HL-60 (cell line): ENCODE measurements at regions not wholly inside any gene's neighbourhood (a gene's known extent, or its start where the extent isn't known, plus 50 kb on each side); places are given as distances from the start of the nearest gene placed in this dataset.

ENCODE experiments used
- DNase-seq, 2 experiments: peaks; one replicate each; pipeline ENCODE4 v3.0.0-alpha.2; 2010 to 2020; ENCODE audit warnings: low read depth in 1 of 2, low spot score in 1 of 2
- H3K27ac ChIP-seq: fragments of 250-450 bp; sonication (Bioruptor Pico); replicated peaks from 2 replicates; pipeline ENCODE4 v1.5.1; 2020; ENCODE audit warnings: mild to moderate bottlenecking, moderate library complexity
- H3K27me3 ChIP-seq: fragments of 250-450 bp; sonication (Bioruptor Pico); 2 replicates; pipeline ENCODE4 v1.5.1; 2021; ENCODE audit warnings: mild to moderate bottlenecking, moderate library complexity; ENCODE audit not compliant: insufficient read depth, poor library complexity, severe bottlenecking
- H3K4me3 ChIP-seq: replicated peaks from 2 replicates; pipeline ENCODE4 v1.5.1; 2011; ENCODE audit warnings: mild to moderate bottlenecking, control low read depth, low read length; ENCODE audit not compliant: insufficient read depth
- GABPA ChIP-seq: IDR thresholded peaks from 2 replicates; pipeline ENCODE4 v1.6.1; 2012; ENCODE audit warnings: low read depth
- POLR2AphosphoS5 ChIP-seq: IDR thresholded peaks from 2 replicates; pipeline ENCODE4 v1.6.1; 2012; ENCODE audit warnings: low read depth
- SPI1 ChIP-seq: IDR thresholded peaks from 2 replicates; pipeline ENCODE4 v1.6.1; 2012; ENCODE audit warnings: low read depth, mild to moderate bottlenecking, borderline replicate concordance
- TF ChIP-seq, protein P1 (sequence below): IDR thresholded peaks from 2 replicates; pipeline ENCODE4 v1.6.1; 2012; ENCODE audit warnings: low read depth; ENCODE audit not compliant: insufficient replicate concordance
- TF ChIP-seq, protein P2 (sequence below): IDR thresholded peaks from one replicate; pipeline ENCODE4 v1.5.1; 2011; ENCODE audit warnings: low read length, control low read depth, inconsistent platforms; ENCODE audit not compliant: insufficient read depth

DNA sequence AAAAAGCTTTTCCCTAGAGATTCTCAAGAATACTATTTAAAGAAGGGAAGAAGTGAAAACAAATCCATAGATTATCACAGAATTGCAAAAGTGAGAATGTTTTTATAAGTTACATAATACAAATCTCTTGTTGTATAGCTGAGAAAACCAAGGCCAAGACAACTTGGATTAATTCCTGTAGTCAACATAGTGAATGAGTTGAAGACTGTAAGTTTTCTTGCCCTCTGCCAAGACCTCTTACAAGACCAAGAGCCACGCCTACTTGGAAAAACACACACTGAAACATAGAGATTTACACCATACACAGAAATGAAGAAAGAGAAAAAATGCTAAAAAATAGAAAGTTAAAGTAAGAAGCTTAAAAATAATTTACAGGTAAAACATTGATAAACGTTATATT is 2024.0 kb downstream of the PCDH7 start:
- Histone ChIP-seq H3K27ac (no peak overlapping the region), H3K4me3 (no peak overlapping the region), H3K27me3 (no peaks in the 10 kb centered on the region)
- no peak for TF ChIP-seq GABPA
- TF ChIP-seq, protein P1, sequence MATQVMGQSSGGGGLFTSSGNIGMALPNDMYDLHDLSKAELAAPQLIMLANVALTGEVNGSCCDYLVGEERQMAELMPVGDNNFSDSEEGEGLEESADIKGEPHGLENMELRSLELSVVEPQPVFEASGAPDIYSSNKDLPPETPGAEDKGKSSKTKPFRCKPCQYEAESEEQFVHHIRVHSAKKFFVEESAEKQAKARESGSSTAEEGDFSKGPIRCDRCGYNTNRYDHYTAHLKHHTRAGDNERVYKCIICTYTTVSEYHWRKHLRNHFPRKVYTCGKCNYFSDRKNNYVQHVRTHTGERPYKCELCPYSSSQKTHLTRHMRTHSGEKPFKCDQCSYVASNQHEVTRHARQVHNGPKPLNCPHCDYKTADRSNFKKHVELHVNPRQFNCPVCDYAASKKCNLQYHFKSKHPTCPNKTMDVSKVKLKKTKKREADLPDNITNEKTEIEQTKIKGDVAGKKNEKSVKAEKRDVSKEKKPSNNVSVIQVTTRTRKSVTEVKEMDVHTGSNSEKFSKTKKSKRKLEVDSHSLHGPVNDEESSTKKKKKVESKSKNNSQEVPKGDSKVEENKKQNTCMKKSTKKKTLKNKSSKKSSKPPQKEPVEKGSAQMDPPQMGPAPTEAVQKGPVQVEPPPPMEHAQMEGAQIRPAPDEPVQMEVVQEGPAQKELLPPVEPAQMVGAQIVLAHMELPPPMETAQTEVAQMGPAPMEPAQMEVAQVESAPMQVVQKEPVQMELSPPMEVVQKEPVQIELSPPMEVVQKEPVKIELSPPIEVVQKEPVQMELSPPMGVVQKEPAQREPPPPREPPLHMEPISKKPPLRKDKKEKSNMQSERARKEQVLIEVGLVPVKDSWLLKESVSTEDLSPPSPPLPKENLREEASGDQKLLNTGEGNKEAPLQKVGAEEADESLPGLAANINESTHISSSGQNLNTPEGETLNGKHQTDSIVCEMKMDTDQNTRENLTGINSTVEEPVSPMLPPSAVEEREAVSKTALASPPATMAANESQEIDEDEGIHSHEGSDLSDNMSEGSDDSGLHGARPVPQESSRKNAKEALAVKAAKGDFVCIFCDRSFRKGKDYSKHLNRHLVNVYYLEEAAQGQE = no peak
- TF ChIP-seq, protein P2, sequence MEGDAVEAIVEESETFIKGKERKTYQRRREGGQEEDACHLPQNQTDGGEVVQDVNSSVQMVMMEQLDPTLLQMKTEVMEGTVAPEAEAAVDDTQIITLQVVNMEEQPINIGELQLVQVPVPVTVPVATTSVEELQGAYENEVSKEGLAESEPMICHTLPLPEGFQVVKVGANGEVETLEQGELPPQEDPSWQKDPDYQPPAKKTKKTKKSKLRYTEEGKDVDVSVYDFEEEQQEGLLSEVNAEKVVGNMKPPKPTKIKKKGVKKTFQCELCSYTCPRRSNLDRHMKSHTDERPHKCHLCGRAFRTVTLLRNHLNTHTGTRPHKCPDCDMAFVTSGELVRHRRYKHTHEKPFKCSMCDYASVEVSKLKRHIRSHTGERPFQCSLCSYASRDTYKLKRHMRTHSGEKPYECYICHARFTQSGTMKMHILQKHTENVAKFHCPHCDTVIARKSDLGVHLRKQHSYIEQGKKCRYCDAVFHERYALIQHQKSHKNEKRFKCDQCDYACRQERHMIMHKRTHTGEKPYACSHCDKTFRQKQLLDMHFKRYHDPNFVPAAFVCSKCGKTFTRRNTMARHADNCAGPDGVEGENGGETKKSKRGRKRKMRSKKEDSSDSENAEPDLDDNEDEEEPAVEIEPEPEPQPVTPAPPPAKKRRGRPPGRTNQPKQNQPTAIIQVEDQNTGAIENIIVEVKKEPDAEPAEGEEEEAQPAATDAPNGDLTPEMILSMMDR = no peak
- no peak for TF ChIP-seq POLR2AphosphoS5
- no peak for TF ChIP-seq SPI1
- DNase-seq = no peak

DNA sequence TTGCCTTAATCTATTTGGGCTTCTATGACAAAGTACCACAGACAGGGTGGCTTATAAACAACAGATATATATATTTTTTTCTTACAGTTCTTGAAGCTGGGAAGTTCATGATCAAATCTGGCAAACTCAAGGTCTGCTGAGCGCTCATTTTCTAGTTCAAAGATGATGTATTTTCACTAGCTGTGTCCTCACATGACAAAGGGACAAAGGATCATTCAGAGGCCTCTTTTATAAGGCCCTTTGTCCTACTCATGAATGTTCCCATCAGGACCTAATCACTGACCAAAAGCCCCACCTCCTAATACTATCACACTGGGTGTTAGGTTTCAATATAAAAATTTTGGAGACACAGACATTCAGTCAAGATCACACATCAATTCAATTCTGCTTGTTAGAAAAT is 2025.2 kb downstream of the PCDH7 start:
- DNase-seq = no peak
- no peak overlapping the region for H3K4me3 ChIP-seq
- no peaks in the 10 kb centered on the region for H3K27me3 ChIP-seq
- no peak overlapping the region for H3K27ac ChIP-seq
- no peak for TF ChIP-seq SPI1
- no peak for TF ChIP-seq POLR2AphosphoS5
- TF ChIP-seq, protein P1 = no peak
- TF ChIP-seq, protein P2 = no peak
- no peak for TF ChIP-seq GABPA

DNA sequence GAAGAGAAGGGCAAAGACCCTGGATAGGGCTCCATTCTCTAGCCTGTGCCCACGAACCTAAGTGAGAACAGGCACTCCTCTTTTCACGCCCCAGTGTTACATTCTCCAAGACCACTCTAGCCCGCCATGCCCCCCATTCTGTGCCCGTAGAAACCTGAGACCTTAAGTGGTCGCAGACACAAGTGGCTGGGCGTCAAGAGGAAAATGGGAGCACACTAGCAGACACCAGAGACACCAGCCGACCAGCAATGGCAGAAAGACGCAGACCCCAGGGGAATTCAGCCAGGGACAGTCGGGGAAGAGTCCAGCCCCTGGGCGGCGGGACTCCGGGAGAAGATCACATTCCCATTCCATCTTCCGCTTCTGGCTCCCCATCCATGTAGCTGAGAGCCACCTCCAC is 2027.9 kb downstream of the PCDH7 start:
- H3K4me3 ChIP-seq = no peak overlapping the region
- TF ChIP-seq SPI1 = no peak
- TF ChIP-seq POLR2AphosphoS5 = no peak
- TF ChIP-seq, protein P2 = no peak
- no peak for TF ChIP-seq GABPA
- TF ChIP-seq, protein P1 = no peak
- no peak for DNase-seq
- no peak overlapping the region for H3K27ac ChIP-seq
- no peaks in the 10 kb centered on the region for H3K27me3 ChIP-seq
